HG02943 (cell line): ENCODE measurements at regions not wholly inside any gene's neighbourhood (a gene's known extent, or its start where the extent isn't known, plus 50 kb on each side); places are given as distances from the start of the nearest gene placed in this dataset.
"Not testable (repeated sequence)": the region's sequence is repeated elsewhere in the genome, so short reads cannot be mapped to it uniquely, and the experiment has no call there.

Source experiments
- ATAC-seq: cut with Tn5 transposase; IDR thresholded peaks from one replicate; pipeline ENCODE4 v1.9.1; 2021; ENCODE audit warnings: mild to moderate bottlenecking, low read depth, moderate library complexity; ENCODE audit not compliant: unreplicated experiment

DNA sequence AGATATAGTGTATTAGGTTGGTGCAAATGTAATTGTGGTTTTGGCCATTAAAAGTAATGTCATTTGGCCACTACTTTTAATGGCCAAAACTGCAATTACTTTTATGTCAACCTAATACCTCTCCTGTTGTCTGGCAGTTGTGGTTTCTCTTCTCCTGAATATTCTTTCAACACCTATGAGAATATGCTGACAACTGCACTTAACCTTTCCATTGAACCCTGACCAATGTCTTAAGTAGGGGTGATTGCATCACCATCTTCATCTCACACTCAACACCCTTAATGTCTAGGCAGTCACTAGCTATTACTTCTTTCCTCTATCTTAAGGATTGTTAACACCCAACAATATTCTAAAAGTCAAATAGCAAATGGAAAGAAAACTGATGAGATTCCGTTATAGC, 200.5 kb upstream of the HSF2 start:
- ATAC-seq = no peak

DNA sequence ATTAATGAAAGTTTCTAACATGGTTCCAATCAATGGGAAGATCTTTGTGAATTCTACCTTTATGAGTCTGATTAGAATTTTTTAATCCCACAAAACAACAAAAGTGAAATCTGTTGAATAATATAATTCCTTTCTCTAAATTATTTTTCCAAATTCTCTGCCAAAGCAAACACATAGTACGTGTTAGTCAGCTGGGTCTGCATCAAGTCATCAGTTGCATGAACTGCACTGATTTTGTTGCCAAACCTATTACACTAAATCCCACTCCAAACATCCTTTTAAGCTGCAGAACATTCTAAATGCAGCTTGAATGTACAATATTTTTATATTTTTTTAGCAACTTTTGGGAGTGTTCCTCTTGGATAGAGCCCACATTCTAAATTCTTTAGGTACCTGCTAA, 199.0 kb upstream of the HSF2 start:
- no peak for ATAC-seq

- no peak for ATAC-seq
Observed at GRCh38 chr6:122202576-122203137, 196.8 kb upstream of the HSF2 start.

DNA sequence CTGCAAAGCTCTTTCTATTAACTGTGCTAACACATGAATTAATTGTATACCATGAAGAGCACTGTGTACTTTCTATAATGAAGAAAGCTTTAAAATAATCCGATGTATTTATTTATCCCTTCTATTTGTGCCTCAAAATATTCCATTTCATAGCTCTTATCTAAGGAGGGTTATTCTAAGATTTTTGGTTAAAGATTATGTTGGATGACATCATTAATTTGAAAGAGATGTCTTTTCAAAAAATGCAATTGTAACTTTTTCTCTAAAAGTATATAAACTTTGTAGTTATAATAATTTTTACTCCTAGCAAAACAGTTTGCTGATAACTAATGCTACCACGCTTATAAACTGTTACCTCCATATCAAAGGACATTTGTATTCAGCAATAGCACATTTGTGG, 192.4 kb upstream of the HSF2 start:
- ATAC-seq = no peak

GRCh38 chr6:122207794-122208193, 191.7 kb upstream of the HSF2 start:
- ATAC-seq = no peak

- ATAC-seq = no peak
Observed at GRCh38 chr6:122214605-122215318, 184.7 kb upstream of the HSF2 start.

- ATAC-seq = no peak
Observed at GRCh38 chr6:122220254-122220653, 179.2 kb upstream of the HSF2 start.

DNA sequence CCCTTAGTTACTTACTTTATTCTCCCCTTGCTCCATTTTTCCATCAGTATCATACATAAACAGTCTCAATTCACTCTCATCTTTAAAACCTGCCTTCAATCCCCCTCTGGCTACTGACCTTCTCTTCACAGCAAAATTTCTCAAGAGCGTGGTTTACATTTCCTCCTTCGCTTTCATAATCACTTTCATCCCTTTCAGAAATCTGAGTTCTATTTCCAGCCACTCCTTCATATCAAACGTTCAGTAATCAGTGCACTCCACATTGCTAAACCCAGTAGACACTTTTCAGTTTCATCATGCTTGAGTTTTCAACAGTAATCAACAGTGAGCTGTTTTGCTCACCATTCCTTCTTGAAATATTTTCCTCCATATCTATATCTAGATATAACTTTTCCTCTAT, 176.7 kb upstream of the HSF2 start:
- ATAC-seq = no peak

DNA sequence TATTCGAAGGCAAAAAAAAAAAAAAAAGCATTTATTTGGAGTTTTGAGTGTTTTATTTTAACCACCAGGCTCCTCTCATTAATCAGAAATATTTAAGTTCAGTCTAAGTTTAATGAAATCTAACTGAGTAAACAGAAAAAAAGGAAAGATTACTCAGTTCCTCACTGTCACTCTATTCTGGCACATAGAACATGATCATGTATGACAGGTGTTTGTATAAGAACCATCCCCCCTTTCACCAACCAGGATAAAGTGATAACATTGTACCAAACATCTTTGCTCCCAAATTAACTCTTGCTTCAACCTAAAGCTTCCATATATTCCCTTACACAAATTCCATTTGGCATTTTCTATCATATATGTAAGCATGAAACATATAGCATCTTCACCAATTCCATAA, 176.2 kb upstream of the HSF2 start:
- no peak for ATAC-seq

GRCh38 chr6:122238861-122239260, 160.6 kb upstream of the HSF2 start:
- ATAC-seq = no peak

DNA sequence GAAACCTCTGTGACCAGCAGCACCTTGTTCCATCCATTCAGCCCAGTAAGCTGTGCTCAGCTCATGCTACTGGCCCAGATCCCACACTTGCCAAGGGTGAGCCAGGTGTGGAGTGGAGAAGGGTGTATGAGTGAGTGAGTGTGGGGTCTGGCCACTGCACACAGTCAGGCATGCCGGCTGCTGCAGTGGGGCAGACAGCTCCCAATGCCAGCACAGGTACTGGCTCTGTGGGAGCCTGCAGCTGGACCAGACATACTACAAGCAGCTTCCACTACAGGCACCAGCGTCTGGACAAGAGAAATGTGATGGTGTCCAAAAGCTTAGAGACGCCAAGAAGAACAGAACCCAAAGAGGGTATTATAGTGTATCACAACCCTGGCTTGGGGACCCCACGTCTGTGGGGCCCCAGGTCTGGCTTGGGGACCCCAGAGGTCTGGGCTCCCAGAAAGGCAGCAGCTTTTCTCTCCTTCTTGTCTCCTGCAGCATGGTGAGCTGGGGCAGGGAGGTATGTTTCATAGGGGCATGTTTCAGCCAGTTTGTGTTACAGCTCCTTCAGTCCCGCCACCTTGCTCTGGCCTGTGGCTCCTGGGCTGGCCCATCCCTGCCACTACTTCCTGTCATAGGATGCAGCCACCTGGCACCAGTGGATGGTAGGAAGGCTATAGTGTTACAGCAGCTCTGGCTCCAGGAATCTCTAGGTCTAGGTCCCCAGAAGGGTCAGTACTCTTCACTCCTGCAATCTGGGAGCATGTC, 152.4 kb upstream of the HSF2 start:
- no peak for ATAC-seq

- ATAC-seq = no peak
Observed at GRCh38 chr6:122248001-122248669, 151.3 kb upstream of the HSF2 start.

- no peak for ATAC-seq
Observed at GRCh38 chr6:122248844-122249243, 150.6 kb upstream of the HSF2 start.

- ATAC-seq = no peak
Observed at GRCh38 chr6:122258839-122259238, 140.6 kb upstream of the HSF2 start.

DNA sequence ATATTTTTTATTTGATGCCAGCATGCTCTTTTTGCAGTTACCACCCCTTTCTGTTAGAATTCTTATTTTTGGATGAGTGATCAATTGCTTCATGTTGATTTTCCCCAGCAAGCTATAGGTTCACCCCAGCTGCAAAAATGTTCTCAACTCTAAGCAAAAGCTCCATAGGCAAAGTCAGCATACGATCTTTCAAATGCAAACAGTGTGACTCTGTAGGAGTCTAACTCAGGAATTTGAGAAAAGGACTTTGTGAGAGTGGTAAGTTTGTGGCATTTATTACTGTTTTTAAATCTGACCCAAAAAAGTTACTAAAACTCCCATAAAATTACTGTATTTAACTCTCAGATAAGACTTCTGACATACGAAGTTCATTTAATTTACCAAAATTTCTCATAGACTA, 134.9 kb upstream of the HSF2 start:
- ATAC-seq = no peak

DNA sequence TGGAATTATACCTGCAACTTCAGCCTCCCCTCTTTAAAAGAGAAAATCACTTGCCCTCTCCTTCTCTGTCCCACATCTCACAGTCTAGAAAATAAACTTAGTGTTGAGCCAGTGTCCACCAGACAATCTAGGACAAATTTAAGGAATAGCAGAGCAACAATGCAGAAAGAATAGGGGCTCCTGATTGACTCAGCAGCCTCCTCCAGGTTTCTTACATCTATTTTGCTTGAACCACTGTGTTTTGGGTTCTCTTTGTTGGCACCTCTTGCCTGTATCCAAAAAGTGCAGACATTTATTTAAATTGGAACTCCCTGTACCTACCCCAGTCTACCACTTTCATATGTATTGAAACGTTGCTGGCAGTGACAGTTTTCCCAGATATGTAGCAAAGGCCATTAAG, 133.7 kb upstream of the HSF2 start:
- ATAC-seq = no peak

DNA sequence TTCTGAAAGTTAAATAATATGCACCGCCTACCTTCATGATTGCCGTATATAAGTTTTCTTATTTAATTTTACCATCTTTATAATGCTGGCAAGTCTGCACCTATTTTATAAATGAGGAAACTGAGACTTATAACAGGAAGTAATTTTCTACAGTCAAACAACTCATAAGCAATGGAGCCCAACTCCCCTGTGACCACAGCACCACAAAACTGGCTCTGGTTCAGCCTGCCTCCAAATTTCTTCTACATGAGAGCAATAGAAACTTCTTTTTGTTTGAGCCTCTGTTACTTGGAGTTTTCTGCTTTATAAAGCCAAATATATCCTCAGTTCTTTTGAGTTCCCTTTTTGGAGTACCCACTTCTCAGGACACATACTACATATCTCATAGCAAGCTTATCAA, 131.1 kb upstream of the HSF2 start:
- ATAC-seq = no peak

- no peak for ATAC-seq
Observed at GRCh38 chr6:122276637-122277036, 122.8 kb upstream of the HSF2 start.

- ATAC-seq = not testable (repeated sequence)
Observed at GRCh38 chr6:122280105-122281021, 119.1 kb upstream of the HSF2 start.

GRCh38 chr6:122283884-122284283, 115.6 kb upstream of the HSF2 start:
- ATAC-seq = no peak
